ENCODE measurements at regions not wholly inside any gene's neighbourhood (a gene's known extent, or its start where the extent isn't known, plus 50 kb on each side); places are given as distances from the start of the nearest gene placed in this dataset.
"Not testable (repeated sequence)": the region's sequence is repeated elsewhere in the genome, so short reads cannot be mapped to it uniquely, and the experiment has no call there.

- TF ChIP-seq CTCF (IDR thresholded peaks at IDR 0.05; ENCODE audit: low read depth, low read length) (no peak), EZH2phosphoT487 (IDR thresholded peaks at IDR 0.05; ENCODE audit: low read depth) (no peak)
- Histone ChIP-seq H3K4me3 (ENCODE audit: low read length) (no peak overlapping the region), H3K9me3 (ENCODE audit: insufficient read depth, low read length) (no peaks in the 10 kb centered on the region), H3K79me2 (ENCODE audit: low read length) (no peaks in the 10 kb centered on the region), H3K27me3 (ENCODE audit: low read depth, low read length) (no peaks in the 10 kb centered on the region), H4K20me1 (ENCODE audit: insufficient read depth, low read length) (no peaks in the 10 kb centered on the region), H3K4me2 (ENCODE audit: low read length) (no peak overlapping the region), H3K27ac (ENCODE audit: low read length) (no peak overlapping the region), H3K4me1 (ENCODE audit: low read length) (no peaks in the 10 kb centered on the region), H2AFZ (ENCODE audit: low read depth, low read length) (no peak overlapping the region), H3K36me3 (replicated peaks; ENCODE audit: low read depth, low read length) (no peaks in the 10 kb centered on the region), H3K9ac (ENCODE audit: low read length) (no peak overlapping the region)
Observed at GRCh38 chr3:87834327-87834726, 224.5 kb downstream of the CGGBP1 start.

- no peaks in the 10 kb centered on the region for H4K20me1 ChIP-seq (ENCODE audit: insufficient read depth, low read length)
- no peaks in the 10 kb centered on the region for H3K79me2 ChIP-seq (ENCODE audit: low read length)
- H3K4me3 ChIP-seq (ENCODE audit: low read length) = no peak overlapping the region
- no peak overlapping the region for H3K4me2 ChIP-seq (ENCODE audit: low read length)
- H3K4me1 ChIP-seq (ENCODE audit: low read length) = peaks cover 3% of the 10 kb centered on the region
- no peak for TF ChIP-seq CTCF (IDR thresholded peaks at IDR 0.05; ENCODE audit: low read depth, low read length)
- TF ChIP-seq EZH2phosphoT487 (IDR thresholded peaks at IDR 0.05; ENCODE audit: low read depth) = no peak
- H3K27ac ChIP-seq (ENCODE audit: low read length) = no peak overlapping the region
- no peaks in the 10 kb centered on the region for H3K9me3 ChIP-seq (ENCODE audit: insufficient read depth, low read length)
- H3K27me3 ChIP-seq (ENCODE audit: low read depth, low read length) = no peaks in the 10 kb centered on the region
- H3K36me3 ChIP-seq (replicated peaks; ENCODE audit: low read depth, low read length) = no peaks in the 10 kb centered on the region
- no peak overlapping the region for H3K9ac ChIP-seq (ENCODE audit: low read length)
- no peak overlapping the region for H2AFZ ChIP-seq (ENCODE audit: low read depth, low read length)
Observed at GRCh38 chr3:87833039-87833377, 225.8 kb downstream of the CGGBP1 start.

GRCh38 chr3:87828046-87828445, 230.8 kb downstream of the CGGBP1 start:
- H3K79me2 ChIP-seq (ENCODE audit: low read length) = no peaks in the 10 kb centered on the region
- H3K36me3 ChIP-seq (replicated peaks; ENCODE audit: low read depth, low read length) = no peaks in the 10 kb centered on the region
- H3K9me3 ChIP-seq (ENCODE audit: insufficient read depth, low read length) = no peaks in the 10 kb centered on the region
- H4K20me1 ChIP-seq (ENCODE audit: insufficient read depth, low read length) = no peaks in the 10 kb centered on the region
- H3K9ac ChIP-seq (ENCODE audit: low read length) = no peak overlapping the region
- no peak overlapping the region for H3K4me3 ChIP-seq (ENCODE audit: low read length)
- peaks cover 6% of the 10 kb centered on the region for H3K4me1 ChIP-seq (ENCODE audit: low read length)
- no peak overlapping the region; the same call in 1 of the 2 replicates for H3K4me2 ChIP-seq (ENCODE audit: low read length)
- no peaks in the 10 kb centered on the region for H3K27me3 ChIP-seq (ENCODE audit: low read depth, low read length)
- no peak overlapping the region for H2AFZ ChIP-seq (ENCODE audit: low read depth, low read length)
- TF ChIP-seq CTCF (IDR thresholded peaks at IDR 0.05; ENCODE audit: low read depth, low read length) = no peak
- no peak for TF ChIP-seq EZH2phosphoT487 (IDR thresholded peaks at IDR 0.05; ENCODE audit: low read depth)
- H3K27ac ChIP-seq (ENCODE audit: low read length) = no peak overlapping the region

- no peaks in the 10 kb centered on the region for H3K79me2 ChIP-seq (ENCODE audit: low read length)
- no peaks in the 10 kb centered on the region for H3K36me3 ChIP-seq (replicated peaks; ENCODE audit: low read depth, low read length)
- H3K27ac ChIP-seq (ENCODE audit: low read length) = no peak overlapping the region
- H3K4me2 ChIP-seq (ENCODE audit: low read length) = no peak overlapping the region
- TF ChIP-seq CTCF (IDR thresholded peaks at IDR 0.05; ENCODE audit: low read depth, low read length) (no peak), EZH2phosphoT487 (IDR thresholded peaks at IDR 0.05; ENCODE audit: low read depth) (no peak)
- no peak overlapping the region for H3K9ac ChIP-seq (ENCODE audit: low read length)
- no peak overlapping the region for H3K4me3 ChIP-seq (ENCODE audit: low read length)
- H3K4me1 ChIP-seq (ENCODE audit: low read length) = no peaks in the 10 kb centered on the region
- no peak overlapping the region for H2AFZ ChIP-seq (ENCODE audit: low read depth, low read length)
- no peaks in the 10 kb centered on the region for H3K27me3 ChIP-seq (ENCODE audit: low read depth, low read length)
- H3K9me3 ChIP-seq (ENCODE audit: insufficient read depth, low read length) = no peaks in the 10 kb centered on the region
- no peaks in the 10 kb centered on the region for H4K20me1 ChIP-seq (ENCODE audit: insufficient read depth, low read length)
Observed at GRCh38 chr3:87822563-87822962, 236.2 kb downstream of the CGGBP1 start.

- not testable (repeated sequence) for H3K36me3 ChIP-seq (replicated peaks; ENCODE audit: low read depth, low read length); H4K20me1 ChIP-seq (ENCODE audit: insufficient read depth, low read length); H3K27me3 ChIP-seq (ENCODE audit: low read depth, low read length)
Observed at GRCh38 chr3:87813503-87813902, 245.3 kb downstream of the CGGBP1 start.

More at GRCh38 chr3:87813503-87813902, 245.3 kb downstream of the CGGBP1 start:
- H2AFZ ChIP-seq (ENCODE audit: low read depth, low read length); H3K4me2 ChIP-seq (ENCODE audit: low read length); H3K4me1 ChIP-seq (ENCODE audit: low read length); H3K4me3 ChIP-seq (ENCODE audit: low read length); H3K9ac ChIP-seq (ENCODE audit: low read length); H3K79me2 ChIP-seq (ENCODE audit: low read length); H3K27ac ChIP-seq (ENCODE audit: low read length); H3K9me3 ChIP-seq (ENCODE audit: insufficient read depth, low read length): not testable (repeated sequence)

Measured in OCI-LY3 (cell line).